ENCODE measurements at regions not wholly inside any gene's neighbourhood (a gene's known extent, or its start where the extent isn't known, plus 50 kb on each side); places are given as distances from the start of the nearest gene placed in this dataset.

DNA sequence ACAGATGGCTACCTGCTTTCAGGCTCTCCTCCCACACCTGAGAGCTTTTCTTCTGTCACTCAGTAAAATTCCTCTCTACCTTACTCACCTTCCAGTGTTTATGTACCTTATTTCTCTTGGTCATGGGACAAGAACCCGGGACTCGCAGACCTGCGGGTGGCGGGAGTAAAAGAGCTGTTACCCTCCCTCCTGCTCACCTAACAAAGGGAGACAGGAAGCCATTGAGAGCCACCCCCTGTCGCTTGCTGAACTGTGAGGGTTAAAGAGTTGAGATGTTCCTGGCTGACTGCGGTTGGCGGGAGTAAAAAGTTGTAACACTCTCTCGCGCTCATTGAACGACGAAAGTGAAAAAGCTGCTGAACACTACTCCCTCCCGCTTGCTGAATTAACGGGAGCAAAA lies 1935.1 kb upstream of the FLRT2 start:
- Mint-ChIP-seq H3K9me3 (peaks cover 23% of the 10 kb centered on the region), H3K27ac (no peak overlapping the region), H3K4me3 (no peak overlapping the region), H3K4me1 (ENCODE audit: low read depth) (no peaks in the 10 kb centered on the region), H3K36me3 (ENCODE audit: low read depth) (no peaks in the 10 kb centered on the region), H3K27me3 (no peaks in the 10 kb centered on the region)
- Histone ChIP-seq H3K4me3 (ENCODE audit: low read length) (no peak overlapping the region), H3K9me3 (ENCODE audit: control insufficient read depth in 1 of 2, insufficient read depth in 1 of 2, low read length in 2 of 2) (peaks cover 0 to 11% of the 10 kb centered on the region in 2 experiments), H3K4me1 (ENCODE audit: insufficient read depth, low read length) (no peaks in the 10 kb centered on the region), H3K27ac (ENCODE audit: low read depth in 1 of 2, low read length in 2 of 2) (no peak overlapping the region), H3K27me3 (ENCODE audit: control insufficient read depth in 1 of 2, insufficient read depth in 2 of 2, low read length in 2 of 2) (no peaks in the 10 kb centered on the region), H3K36me3 (ENCODE audit: insufficient read depth, low read length) (no peaks in the 10 kb centered on the region)
- TF ChIP-seq, protein P1, sequence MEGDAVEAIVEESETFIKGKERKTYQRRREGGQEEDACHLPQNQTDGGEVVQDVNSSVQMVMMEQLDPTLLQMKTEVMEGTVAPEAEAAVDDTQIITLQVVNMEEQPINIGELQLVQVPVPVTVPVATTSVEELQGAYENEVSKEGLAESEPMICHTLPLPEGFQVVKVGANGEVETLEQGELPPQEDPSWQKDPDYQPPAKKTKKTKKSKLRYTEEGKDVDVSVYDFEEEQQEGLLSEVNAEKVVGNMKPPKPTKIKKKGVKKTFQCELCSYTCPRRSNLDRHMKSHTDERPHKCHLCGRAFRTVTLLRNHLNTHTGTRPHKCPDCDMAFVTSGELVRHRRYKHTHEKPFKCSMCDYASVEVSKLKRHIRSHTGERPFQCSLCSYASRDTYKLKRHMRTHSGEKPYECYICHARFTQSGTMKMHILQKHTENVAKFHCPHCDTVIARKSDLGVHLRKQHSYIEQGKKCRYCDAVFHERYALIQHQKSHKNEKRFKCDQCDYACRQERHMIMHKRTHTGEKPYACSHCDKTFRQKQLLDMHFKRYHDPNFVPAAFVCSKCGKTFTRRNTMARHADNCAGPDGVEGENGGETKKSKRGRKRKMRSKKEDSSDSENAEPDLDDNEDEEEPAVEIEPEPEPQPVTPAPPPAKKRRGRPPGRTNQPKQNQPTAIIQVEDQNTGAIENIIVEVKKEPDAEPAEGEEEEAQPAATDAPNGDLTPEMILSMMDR (IDR thresholded peaks at IDR 0.05), result no peak
- ATAC-seq (ENCODE audit: poor library complexity) (no peak), DNase-seq (no peak)
- POLR2A ChIA-PET, result no interaction called here
- CTCF ChIA-PET, result no interaction called here
- intact Hi-C loops (cut with DNase I, micrococcal nuclease), result no loop called here

DNA sequence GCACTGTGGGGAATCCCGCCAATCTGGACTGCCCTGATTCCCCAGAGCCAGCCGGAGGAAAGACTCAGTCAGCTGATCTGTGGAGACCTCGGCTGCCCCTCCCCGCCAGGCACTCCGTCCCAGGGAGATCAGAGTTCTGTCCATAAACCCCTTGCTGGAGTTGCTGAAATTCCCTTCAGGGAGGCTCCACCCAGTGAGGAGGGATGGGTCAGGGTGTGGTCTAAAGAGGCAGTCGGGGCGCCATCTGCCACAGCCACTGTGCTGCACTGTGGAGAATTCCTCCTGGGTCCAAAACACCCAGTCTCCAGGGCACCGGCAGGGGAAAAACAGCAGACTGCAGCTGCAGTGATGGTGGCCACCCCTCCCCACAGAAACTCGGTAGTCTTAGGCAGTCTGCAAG lies 1922.3 kb upstream of the FLRT2 start:
- Histone ChIP-seq H3K9me3 (ENCODE audit: control insufficient read depth in 1 of 2, insufficient read depth in 1 of 2, low read length in 2 of 2) (peaks cover 5 to 12% of the 10 kb centered on the region in 2 experiments), H3K27me3 (ENCODE audit: control insufficient read depth in 1 of 2, insufficient read depth in 2 of 2, low read length in 2 of 2) (no peaks in the 10 kb centered on the region), H3K4me3 (ENCODE audit: low read length) (no peak overlapping the region), H3K27ac (ENCODE audit: low read depth in 1 of 2, low read length in 2 of 2) (no peak overlapping the region), H3K36me3 (ENCODE audit: insufficient read depth, low read length) (no peaks in the 10 kb centered on the region), H3K4me1 (ENCODE audit: insufficient read depth, low read length) (no peaks in the 10 kb centered on the region)
- Mint-ChIP-seq H3K27ac (no peak overlapping the region), H3K4me1 (ENCODE audit: low read depth) (no peaks in the 10 kb centered on the region), H3K9me3 (peaks cover 25% of the 10 kb centered on the region), H3K27me3 (no peaks in the 10 kb centered on the region), H3K36me3 (ENCODE audit: low read depth) (no peaks in the 10 kb centered on the region), H3K4me3 (no peak overlapping the region)
- ChIA-PET CTCF (no interaction called here), POLR2A (no interaction called here)
- no peak for DNase-seq
- intact Hi-C loops (cut with DNase I, micrococcal nuclease), result no loop called here
- TF ChIP-seq, protein P1 (IDR thresholded peaks at IDR 0.05), result no peak
- no peak for ATAC-seq (ENCODE audit: poor library complexity)

DNA sequence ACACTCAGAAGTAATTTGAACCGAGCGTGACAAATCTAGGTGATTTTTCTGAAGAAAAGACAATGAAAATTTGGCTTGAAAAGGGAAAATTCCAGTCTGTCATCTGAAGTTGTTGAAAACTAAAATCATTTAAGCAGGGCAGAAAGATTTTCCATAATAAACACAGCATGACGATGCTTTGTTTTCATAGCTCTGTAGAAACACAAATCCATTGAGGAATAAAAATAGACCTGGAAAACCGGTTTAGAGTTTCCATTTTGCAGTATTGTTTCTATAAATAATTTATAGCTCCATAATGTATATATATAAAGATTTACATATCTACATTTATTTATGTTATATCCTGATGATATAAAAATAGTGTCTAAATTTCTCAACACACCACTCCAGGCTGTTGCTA lies 1918.5 kb upstream of the FLRT2 start:
- H3K27ac Mint-ChIP-seq, result no peak overlapping the region
- ATAC-seq (ENCODE audit: poor library complexity), result no peak
- H3K27me3 ChIP-seq (ENCODE audit: control insufficient read depth in 1 of 2, insufficient read depth in 2 of 2, low read length in 2 of 2), result no peaks in the 10 kb centered on the region
- CTCF ChIA-PET, result no interaction called here
- no peak overlapping the region for H3K4me3 Mint-ChIP-seq
- H3K36me3 Mint-ChIP-seq (ENCODE audit: low read depth), result no peaks in the 10 kb centered on the region
- peaks cover 11 to 16% of the 10 kb centered on the region in 2 experiments for H3K9me3 ChIP-seq (ENCODE audit: control insufficient read depth in 1 of 2, insufficient read depth in 1 of 2, low read length in 2 of 2)
- intact Hi-C loops (cut with DNase I, micrococcal nuclease), result no loop called here
- H3K27me3 Mint-ChIP-seq, result no peaks in the 10 kb centered on the region
- H3K4me1 ChIP-seq (ENCODE audit: insufficient read depth, low read length), result no peaks in the 10 kb centered on the region
- H3K4me1 Mint-ChIP-seq (ENCODE audit: low read depth), result no peaks in the 10 kb centered on the region
- H3K4me3 ChIP-seq (ENCODE audit: low read length), result no peak overlapping the region
- no peak overlapping the region for H3K27ac ChIP-seq (ENCODE audit: low read depth in 1 of 2, low read length in 2 of 2)
- no peaks in the 10 kb centered on the region for H3K36me3 ChIP-seq (ENCODE audit: insufficient read depth, low read length)
- peaks cover 10% of the 10 kb centered on the region for H3K9me3 Mint-ChIP-seq
- no peak for DNase-seq
- POLR2A ChIA-PET, result no interaction called here
- TF ChIP-seq, protein P1 (IDR thresholded peaks at IDR 0.05), result no peak

Measured in CD4-positive, alpha-beta T cell (primary cell).